Epithelial cell of esophagus (primary cell): ENCODE measurements at regions not wholly inside any gene's neighbourhood (a gene's known extent, or its start where the extent isn't known, plus 50 kb on each side); places are given as distances from the start of the nearest gene placed in this dataset.
"Not testable (repeated sequence)": the region's sequence is repeated elsewhere in the genome, so short reads cannot be mapped to it uniquely, and the experiment has no call there.

ENCODE experiments used
- DNase-seq: peaks from one replicate; pipeline ENCODE4 v3.0.0; 2010; ENCODE audit warnings: low read depth
- H3K4me3 ChIP-seq: 2 replicates; pipeline ENCODE4 v1.5.1; 2011; ENCODE audit warnings: mild to moderate bottlenecking, low read length, control low read depth
- TF ChIP-seq, protein P1 (sequence below): IDR thresholded peaks from 2 replicates; pipeline ENCODE4 v1.5.1; 2011; ENCODE audit warnings: low read depth, mild to moderate bottlenecking, low read length, control low read depth, inconsistent platforms; ENCODE audit not compliant: insufficient read depth; ENCODE audit errors: missing control alignments

DNA sequence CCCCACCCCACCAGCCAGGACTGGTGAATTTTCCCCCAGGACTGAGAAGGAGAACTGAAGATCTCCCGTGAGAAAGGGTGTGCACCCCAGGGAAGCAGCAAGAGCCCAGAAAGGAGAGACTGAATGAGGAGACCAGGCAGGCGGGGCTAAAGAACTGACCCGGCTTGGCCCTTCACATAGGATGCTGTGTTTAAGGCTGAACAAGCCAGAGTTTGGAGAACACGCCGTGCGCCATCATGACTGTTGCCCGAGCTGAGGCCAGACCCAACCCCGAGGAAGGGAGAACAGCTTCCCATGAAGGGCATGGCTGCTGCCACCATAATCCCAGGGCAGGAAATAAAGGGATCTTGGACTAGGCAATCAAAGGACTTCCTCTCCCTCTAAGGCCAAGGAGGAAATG is 104.7 kb upstream of the SRSF6 start:
- TF ChIP-seq, protein P1, sequence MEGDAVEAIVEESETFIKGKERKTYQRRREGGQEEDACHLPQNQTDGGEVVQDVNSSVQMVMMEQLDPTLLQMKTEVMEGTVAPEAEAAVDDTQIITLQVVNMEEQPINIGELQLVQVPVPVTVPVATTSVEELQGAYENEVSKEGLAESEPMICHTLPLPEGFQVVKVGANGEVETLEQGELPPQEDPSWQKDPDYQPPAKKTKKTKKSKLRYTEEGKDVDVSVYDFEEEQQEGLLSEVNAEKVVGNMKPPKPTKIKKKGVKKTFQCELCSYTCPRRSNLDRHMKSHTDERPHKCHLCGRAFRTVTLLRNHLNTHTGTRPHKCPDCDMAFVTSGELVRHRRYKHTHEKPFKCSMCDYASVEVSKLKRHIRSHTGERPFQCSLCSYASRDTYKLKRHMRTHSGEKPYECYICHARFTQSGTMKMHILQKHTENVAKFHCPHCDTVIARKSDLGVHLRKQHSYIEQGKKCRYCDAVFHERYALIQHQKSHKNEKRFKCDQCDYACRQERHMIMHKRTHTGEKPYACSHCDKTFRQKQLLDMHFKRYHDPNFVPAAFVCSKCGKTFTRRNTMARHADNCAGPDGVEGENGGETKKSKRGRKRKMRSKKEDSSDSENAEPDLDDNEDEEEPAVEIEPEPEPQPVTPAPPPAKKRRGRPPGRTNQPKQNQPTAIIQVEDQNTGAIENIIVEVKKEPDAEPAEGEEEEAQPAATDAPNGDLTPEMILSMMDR = no peak

DNA sequence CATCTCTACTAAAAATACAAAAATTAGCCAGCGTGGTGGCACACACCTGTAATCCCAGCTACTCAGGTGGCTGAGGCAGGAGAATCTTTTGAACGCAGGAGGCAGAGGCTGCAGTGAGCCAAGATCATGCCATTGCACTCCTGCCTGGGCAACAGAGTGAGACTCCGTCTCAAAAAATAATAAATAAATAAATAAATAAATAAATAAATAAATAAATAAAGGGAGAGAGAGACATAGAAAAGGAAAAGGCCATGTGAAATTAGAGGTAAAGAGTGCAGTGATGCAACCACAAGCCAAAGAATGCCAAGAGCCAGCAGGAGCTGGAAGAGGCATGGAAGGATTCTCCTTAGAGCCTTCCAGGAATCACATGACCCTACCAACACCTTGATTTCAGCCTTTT is 107.0 kb upstream of the SRSF6 start:
- not testable (repeated sequence) for DNase-seq, H3K4me3 ChIP-seq

More for the DNA sequence above, 104.7 kb upstream of the SRSF6 start:
- no peak for DNase-seq
- no peak overlapping the region for H3K4me3 ChIP-seq

DNA sequence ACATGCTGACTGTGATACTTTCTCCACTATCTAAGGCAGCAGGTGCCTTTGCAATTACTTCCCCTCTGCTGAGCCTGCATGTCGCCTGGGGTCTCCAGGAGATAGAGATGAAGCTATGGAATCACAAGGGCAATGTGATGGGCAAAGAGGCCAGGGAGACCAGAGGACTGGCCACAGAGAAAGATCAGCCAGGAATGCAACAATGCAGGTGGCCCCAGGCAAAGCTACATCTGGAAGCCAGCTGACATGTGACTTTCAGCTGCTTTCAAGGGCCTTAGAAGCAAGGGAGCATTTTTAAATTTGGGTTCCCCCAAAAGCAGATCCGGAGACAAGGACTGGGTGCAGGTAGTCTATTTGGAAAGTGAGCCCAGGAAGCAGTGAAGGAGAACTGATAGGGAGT is 107.9 kb upstream of the SRSF6 start:
- TF ChIP-seq, protein P1 = no peak
- DNase-seq = no peak

DNA sequence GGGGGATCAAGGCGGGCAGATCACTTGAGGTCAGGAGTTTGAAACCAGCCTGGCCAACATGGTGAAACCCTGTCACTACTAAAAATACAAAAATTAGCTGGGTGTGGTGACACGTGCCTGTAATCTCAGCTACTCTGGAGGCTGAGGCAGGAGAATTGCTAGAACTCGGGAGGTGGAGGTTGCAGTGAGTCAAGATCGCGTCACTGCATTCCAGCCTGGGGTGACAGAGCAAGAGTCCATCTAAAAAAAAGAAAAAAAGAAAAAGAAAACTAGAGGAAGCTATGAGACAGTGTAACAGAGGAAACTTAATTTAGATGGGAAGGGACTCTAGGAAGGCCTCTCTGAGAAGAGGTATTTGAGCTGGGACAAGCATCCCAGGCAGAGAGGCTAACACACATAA is 109.9 kb upstream of the SRSF6 start:
- not testable (repeated sequence) for H3K4me3 ChIP-seq, DNase-seq

More for the DNA sequence above, 107.9 kb upstream of the SRSF6 start:
- no peak overlapping the region for H3K4me3 ChIP-seq

DNA sequence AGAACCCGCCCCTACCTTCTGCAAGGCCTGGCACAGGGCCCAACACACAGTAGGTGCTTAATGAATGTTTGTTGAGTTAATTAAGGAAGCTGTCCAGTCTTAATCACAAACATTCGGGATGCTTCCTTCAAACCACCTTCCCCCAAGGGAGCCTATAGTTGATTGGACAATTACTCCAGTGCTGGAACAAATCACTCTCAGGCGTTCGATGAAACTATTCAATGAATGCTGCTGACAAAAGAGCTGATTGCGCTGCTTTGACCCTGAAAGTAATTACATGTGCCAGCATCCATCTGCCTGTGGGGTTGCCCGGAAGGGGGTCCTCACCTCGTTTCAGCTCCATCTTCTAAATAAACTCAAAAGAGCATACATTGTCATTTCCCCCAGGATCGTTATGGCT is 112.0 kb upstream of the SRSF6 start:
- TF ChIP-seq, protein P1 = no peak
- DNase-seq = no peak

DNA sequence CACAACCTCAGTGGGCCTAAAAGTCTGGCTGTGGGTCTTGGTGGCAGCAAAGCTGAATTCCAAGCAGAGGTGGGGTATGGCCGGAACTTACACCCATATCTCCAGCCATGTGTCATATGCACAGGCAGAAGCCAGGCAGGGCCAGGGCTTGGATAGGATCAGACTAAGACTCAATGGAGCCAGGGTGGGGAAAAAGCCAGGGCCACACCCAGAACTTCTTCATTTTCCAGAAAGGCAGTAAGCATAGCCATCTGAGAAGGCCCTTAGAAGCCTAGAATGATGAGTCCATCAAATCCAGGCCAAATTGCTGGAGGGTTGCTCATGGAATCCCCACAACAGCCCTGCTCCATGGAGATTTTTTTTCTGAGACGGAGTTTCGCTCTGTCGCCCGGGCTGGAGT is 116.2 kb upstream of the SRSF6 start:
- no peak overlapping the region for H3K4me3 ChIP-seq
- TF ChIP-seq, protein P1 = no peak
- no peak for DNase-seq

More for the DNA sequence above, 112.0 kb upstream of the SRSF6 start:
- H3K4me3 ChIP-seq = no peak overlapping the region

DNA sequence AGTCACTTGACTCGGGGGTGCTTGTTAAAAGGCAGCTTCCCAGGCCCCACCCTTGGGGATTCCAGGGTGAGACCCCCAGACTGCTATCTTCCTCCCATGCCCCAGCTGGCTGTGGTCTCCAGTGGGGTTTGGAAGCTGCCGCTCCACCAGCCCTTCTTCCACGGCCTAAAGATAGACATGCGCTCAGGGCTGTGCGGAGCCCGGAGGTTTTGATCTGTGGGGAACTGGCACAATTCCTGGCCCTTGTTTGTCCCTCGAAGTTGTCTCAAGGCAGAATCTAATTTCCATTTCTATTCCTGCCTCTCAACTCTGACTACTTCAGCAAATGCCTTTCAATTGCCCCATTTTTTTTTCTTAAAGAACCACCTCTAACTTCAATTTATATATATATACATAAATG is 120.7 kb upstream of the SRSF6 start:
- DNase-seq = no peak
- TF ChIP-seq, protein P1 = no peak
- H3K4me3 ChIP-seq = no peak overlapping the region

DNA sequence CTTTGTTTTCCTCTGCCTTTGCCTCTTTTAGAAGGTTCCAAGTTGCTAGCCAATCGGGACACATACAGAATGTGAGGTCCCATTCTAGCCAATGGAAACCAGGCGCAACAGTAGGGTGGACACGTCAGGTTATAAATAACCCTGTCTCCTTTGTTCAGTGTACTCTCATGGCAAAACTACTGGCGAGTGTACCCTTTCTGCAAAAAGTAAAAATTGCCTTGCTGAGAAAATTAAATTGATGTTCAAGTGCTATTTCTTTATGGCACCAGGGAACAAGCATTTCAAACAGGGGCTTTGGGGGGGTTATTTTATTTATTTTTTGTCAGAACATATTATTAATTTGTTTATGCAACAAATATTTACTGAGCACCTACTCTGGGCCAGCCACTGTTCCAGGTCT is 123.6 kb upstream of the SRSF6 start:
- H3K4me3 ChIP-seq = no peak overlapping the region
- TF ChIP-seq, protein P1 = no peak
- no peak for DNase-seq
